ENCODE measurements at regions not wholly inside any gene's neighbourhood (a gene's known extent, or its start where the extent isn't known, plus 50 kb on each side); places are given as distances from the start of the nearest gene placed in this dataset.

DNA sequence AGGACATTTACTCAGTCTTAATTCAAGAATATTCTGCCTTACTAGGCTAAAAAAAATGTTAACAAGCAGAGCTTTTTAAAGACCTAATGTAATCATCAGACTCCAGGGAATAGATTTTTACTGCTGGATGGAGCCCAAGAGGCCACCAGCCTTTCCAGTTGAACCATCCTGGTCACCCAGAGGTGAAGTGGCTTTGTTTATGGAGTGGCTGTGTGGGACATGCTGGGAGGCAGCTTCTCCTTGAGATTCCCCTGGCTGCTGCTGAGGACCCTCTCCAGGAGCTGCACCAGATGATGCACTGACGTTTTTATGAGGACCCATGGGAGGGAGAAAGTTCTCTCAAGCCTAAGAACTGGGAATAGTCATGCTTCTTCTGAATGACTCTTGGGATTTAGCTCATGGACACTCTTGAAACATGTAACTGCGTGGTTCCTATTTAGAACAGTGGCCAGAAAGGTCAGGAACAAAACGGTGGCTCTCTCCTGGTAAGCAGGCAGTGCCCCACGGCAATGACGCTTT is 205.9 kb upstream of the MIR17HG start:
- H3K9me3 Mint-ChIP-seq: no peaks in the 10 kb centered on the region
- intact Hi-C loops (cut with micrococcal nuclease): no loop called here

DNA sequence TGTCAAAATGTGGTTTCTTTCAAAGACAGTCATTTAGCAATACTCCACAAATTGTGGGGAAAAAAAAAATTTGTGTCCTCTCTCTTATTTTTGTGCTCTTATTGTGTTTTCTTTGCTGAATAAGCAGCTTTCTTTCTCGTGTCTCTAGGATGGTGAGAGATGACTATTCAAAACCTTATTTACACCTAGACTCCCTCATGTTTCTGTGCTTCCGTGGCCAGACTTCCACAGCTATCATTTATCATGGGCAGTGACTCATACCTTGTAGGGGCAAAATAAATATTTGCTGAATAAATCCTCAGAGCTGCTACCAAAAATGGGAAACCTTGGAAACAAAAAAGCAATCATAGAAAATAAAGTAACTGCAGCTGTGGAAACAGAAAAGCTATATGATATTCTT is 204.9 kb upstream of the MIR17HG start:
- ATAC-seq (ENCODE audit: low read depth) (no peak), DNase-seq (no peak)
- TF ChIP-seq, protein P1, sequence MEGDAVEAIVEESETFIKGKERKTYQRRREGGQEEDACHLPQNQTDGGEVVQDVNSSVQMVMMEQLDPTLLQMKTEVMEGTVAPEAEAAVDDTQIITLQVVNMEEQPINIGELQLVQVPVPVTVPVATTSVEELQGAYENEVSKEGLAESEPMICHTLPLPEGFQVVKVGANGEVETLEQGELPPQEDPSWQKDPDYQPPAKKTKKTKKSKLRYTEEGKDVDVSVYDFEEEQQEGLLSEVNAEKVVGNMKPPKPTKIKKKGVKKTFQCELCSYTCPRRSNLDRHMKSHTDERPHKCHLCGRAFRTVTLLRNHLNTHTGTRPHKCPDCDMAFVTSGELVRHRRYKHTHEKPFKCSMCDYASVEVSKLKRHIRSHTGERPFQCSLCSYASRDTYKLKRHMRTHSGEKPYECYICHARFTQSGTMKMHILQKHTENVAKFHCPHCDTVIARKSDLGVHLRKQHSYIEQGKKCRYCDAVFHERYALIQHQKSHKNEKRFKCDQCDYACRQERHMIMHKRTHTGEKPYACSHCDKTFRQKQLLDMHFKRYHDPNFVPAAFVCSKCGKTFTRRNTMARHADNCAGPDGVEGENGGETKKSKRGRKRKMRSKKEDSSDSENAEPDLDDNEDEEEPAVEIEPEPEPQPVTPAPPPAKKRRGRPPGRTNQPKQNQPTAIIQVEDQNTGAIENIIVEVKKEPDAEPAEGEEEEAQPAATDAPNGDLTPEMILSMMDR (IDR thresholded peaks at IDR 0.05): no peak
- H3K27ac Mint-ChIP-seq: no peak overlapping the region
- no peaks in the 10 kb centered on the region for H3K4me1 Mint-ChIP-seq
- no peaks in the 10 kb centered on the region for H3K36me3 Mint-ChIP-seq (ENCODE audit: low read depth)
- H3K9me3 Mint-ChIP-seq: no peaks in the 10 kb centered on the region
- ChIA-PET CTCF (no interaction called here), POLR2A (no interaction called here)
- H3K27me3 Mint-ChIP-seq: no peaks in the 10 kb centered on the region
- intact Hi-C loops (cut with micrococcal nuclease): no loop called here
- H3K4me3 Mint-ChIP-seq: no peak overlapping the region

More for the DNA sequence above, 205.9 kb upstream of the MIR17HG start:
- no peak for ATAC-seq (ENCODE audit: low read depth)
- Mint-ChIP-seq H3K27me3 (no peaks in the 10 kb centered on the region), H3K4me1 (no peaks in the 10 kb centered on the region), H3K36me3 (ENCODE audit: low read depth) (no peaks in the 10 kb centered on the region), H3K27ac (no peak overlapping the region), H3K4me3 (no peak overlapping the region)
- POLR2A ChIA-PET: no interaction called here
- TF ChIP-seq, protein P1 (IDR thresholded peaks at IDR 0.05): no peak
- DNase-seq: no peak
- CTCF ChIA-PET: no interaction called here

DNA sequence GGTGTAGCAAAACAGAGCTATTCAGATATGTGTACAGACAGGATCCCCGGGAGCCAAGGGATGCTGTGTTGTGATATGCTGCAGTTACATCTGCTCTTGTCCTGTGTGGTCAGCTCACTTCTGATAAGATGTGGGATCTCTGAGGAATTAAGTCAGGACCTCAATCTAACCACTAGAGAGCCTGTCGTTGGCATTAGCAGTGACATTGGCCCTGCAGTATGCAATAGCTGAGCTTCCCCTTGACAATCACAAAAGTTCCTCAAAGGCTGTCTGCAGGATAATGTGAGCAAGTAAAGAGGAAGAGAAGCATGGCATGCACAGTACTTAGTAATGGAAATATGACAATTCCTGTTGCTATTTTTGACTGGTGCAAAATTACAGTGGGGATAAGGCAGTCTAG is 203.4 kb upstream of the MIR17HG start:
- ChIA-PET CTCF (no interaction called here), POLR2A (no interaction called here)
- Mint-ChIP-seq H3K9me3 (no peaks in the 10 kb centered on the region), H3K27ac (no peak overlapping the region), H3K36me3 (ENCODE audit: low read depth) (no peaks in the 10 kb centered on the region), H3K4me1 (no peaks in the 10 kb centered on the region), H3K4me3 (no peak overlapping the region), H3K27me3 (no peaks in the 10 kb centered on the region)
- TF ChIP-seq, protein P1 (IDR thresholded peaks at IDR 0.05): no peak
- DNase-seq: no peak
- intact Hi-C loops (cut with micrococcal nuclease): no loop called here
- ATAC-seq (ENCODE audit: low read depth): no peak

DNA sequence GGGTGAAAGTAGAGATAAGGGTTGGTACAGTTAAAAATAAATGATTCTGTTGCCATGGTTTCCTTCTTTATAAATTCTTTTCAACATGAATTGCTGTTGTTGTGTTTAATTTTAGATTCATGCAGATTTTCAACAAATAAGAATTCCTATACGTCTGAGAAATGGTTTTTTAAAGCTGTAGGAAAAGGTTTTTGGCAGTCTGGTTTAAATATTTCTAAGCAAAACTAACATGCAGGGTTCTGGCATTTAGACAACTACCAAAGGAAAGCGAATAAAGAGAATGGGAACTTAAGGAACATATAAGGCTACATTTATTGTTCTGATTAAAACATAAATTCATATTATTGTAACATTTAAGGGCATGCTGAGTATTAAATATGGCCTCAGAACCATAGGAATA is 203.0 kb upstream of the MIR17HG start:
- Mint-ChIP-seq H3K4me3 (no peak overlapping the region), H3K9me3 (no peaks in the 10 kb centered on the region), H3K4me1 (no peaks in the 10 kb centered on the region), H3K36me3 (ENCODE audit: low read depth) (no peaks in the 10 kb centered on the region), H3K27me3 (no peaks in the 10 kb centered on the region), H3K27ac (no peak overlapping the region)
- TF ChIP-seq, protein P1 (IDR thresholded peaks at IDR 0.05): no peak
- ChIA-PET POLR2A (no interaction called here), CTCF (no interaction called here)
- ATAC-seq (ENCODE audit: low read depth) (no peak), DNase-seq (no peak)
- intact Hi-C loops (cut with micrococcal nuclease): no loop called here

DNA sequence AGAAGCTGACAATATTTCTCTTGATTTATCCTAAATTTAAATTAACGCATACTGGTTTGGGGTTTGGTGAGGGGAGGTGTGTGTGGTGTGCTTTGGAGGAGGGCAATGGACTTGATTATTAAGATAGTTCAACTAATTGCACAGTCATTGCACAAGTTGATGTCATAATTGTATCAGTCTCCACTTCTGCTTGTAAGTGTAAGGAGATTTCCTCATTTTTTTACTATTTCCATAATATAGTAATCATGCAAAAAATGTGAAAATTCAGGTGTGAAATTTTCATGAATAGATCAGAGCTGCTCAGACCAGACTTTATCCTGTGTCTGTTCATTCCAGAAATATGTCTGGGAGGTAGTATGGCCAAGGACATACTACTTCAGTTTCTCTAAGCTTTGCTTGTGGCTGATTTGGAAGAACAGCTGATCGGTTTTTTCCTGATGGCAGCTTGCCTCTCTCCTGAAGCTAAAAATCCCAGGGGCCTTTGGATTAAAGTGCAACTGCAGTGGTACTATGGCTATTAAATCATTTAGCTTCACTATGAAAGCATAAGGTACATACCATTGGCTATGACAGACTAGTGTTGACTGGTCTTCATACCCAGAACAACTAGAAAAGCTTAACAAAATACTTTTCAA is 201.8 kb upstream of the MIR17HG start:
- no peaks in the 10 kb centered on the region for H3K9me3 Mint-ChIP-seq
- H3K36me3 Mint-ChIP-seq (ENCODE audit: low read depth): no peaks in the 10 kb centered on the region
- no peaks in the 10 kb centered on the region for H3K27me3 Mint-ChIP-seq
- DNase-seq: no peak
- POLR2A ChIA-PET: no interaction called here
- TF ChIP-seq, protein P1 (IDR thresholded peaks at IDR 0.05): no peak
- H3K27ac Mint-ChIP-seq: no peak overlapping the region
- intact Hi-C loops (cut with micrococcal nuclease): no loop called here
- H3K4me1 Mint-ChIP-seq: no peaks in the 10 kb centered on the region
- CTCF ChIA-PET: no interaction called here
- H3K4me3 Mint-ChIP-seq: no peak overlapping the region
- no peak for ATAC-seq (ENCODE audit: low read depth)
